Caco-2 (cell line): ENCODE measurements at regions not wholly inside any gene's neighbourhood (a gene's known extent, or its start where the extent isn't known, plus 50 kb on each side); places are given as distances from the start of the nearest gene placed in this dataset.

Source experiments
- BruUV-seq: library from RNA; stranded (reverse); fragments of 400-500 nt; replicated peaks from 2 replicates; lab custom pipeline; 2021; lab: Mats Ljungman, UMichigan
- CTCF ChIA-PET: fragments of 300-600 bp; sonication (Branson Sonifier 250); formaldehyde crosslinking; loops from one replicate; lab custom pipeline; 2022; ENCODE audit warnings: antibody characterized with exemption; lab: Charles Lee
- POLR2A ChIA-PET: fragments of 300-600 bp; sonication (Branson Sonifier 250); formaldehyde crosslinking; loops from one replicate; lab custom pipeline; 2022; ENCODE audit warnings: antibody characterized with exemption; lab: Charles Lee
- DNase-seq, 2 experiments: peaks; one replicate each; pipeline versions ENCODE4 v3.0.0 to v3.0.0-alpha.2; 2020 to 2022
- H3K27me3 ChIP-seq: replicated peaks from 2 replicates; pipeline ENCODE4 v1.6.0; 2011; ENCODE audit warnings: low read length; ENCODE audit not compliant: control insufficient read depth, insufficient read depth
- H3K36me3 ChIP-seq: 2 replicates; pipeline ENCODE4 v1.5.1; 2011; ENCODE audit warnings: low read length; ENCODE audit not compliant: control insufficient read depth, insufficient read depth
- H3K4me1 ChIP-seq: fragments of 250-450 bp; sonication (Bioruptor Pico); 2 replicates; pipeline ENCODE4 v1.5.1; 2020; ENCODE audit warnings: mild to moderate bottlenecking
- H3K4me3 ChIP-seq: 2 replicates; pipeline ENCODE4 v1.5.1; 2011; ENCODE audit warnings: low read depth, mild to moderate bottlenecking, control low read depth, low read length
- H3K9me3 ChIP-seq: fragments of 250-450 bp; sonication (Bioruptor Pico); 2 replicates; pipeline ENCODE4 v1.5.1; 2020; ENCODE audit warnings: mild to moderate bottlenecking, moderate library complexity
- H3K27ac Mint-ChIP-seq: one replicate; pipeline ENCODE4 v1.8.0; 2022; ENCODE audit warnings: mixed read lengths; ENCODE audit not compliant: unreplicated experiment
- H3K27me3 Mint-ChIP-seq: one replicate; pipeline ENCODE4 v1.8.0; 2022; ENCODE audit warnings: mixed read lengths; ENCODE audit not compliant: insufficient read depth, unreplicated experiment
- H3K36me3 Mint-ChIP-seq: one replicate; pipeline ENCODE4 v1.8.0; 2022; ENCODE audit warnings: mild to moderate bottlenecking, mixed read lengths; ENCODE audit not compliant: insufficient read depth, unreplicated experiment
- H3K4me1 Mint-ChIP-seq: one replicate; pipeline ENCODE4 v1.8.0; 2022; ENCODE audit warnings: low read depth, mixed read lengths; ENCODE audit not compliant: unreplicated experiment
- H3K4me3 Mint-ChIP-seq: one replicate; pipeline ENCODE4 v1.8.0; 2022; ENCODE audit warnings: mild to moderate bottlenecking, moderate library complexity, mixed read lengths; ENCODE audit not compliant: unreplicated experiment
- H3K9me3 Mint-ChIP-seq: one replicate; pipeline ENCODE4 v1.8.0; 2022; ENCODE audit warnings: mixed read lengths; ENCODE audit not compliant: unreplicated experiment
- CTCF ChIP-seq, 2 experiments: fragments of 200-600 bp in 1 of 2; IDR thresholded peaks; 1 replicate in 1 of 2; 2 replicates in 1 of 2; pipeline versions ENCODE4 v1.5.1 to v1.8.0; 2011 to 2022; ENCODE audit warnings: antibody characterized with exemption in 1 of 2, control low read depth in 1 of 2, inconsistent platforms in 1 of 2, low read depth in 1 of 2, low read length in 1 of 2, mild to moderate bottlenecking in 1 of 2, moderate library complexity in 1 of 2; ENCODE audit not compliant: insufficient read depth in 1 of 2, severe bottlenecking in 1 of 2, unreplicated experiment in 1 of 2
- intact Hi-C: fragments of 100-400 bp; cut with micrococcal nuclease; formaldehyde crosslinking; loops from one replicate; pipeline ENCODE4 v1.10.0; 2022; ENCODE audit not compliant: unreplicated experiment

GRCh38 chr14:71585361-71585760, 346.9 kb upstream of the RGS6 start:
- DNase-seq = no peak
- ChIA-PET POLR2A (no interaction called here), CTCF (no interaction called here)
- Histone ChIP-seq H3K4me1 (no peaks in the 10 kb centered on the region; the same call in 1 of the 2 replicates), H3K4me3 (no peak overlapping the region), H3K27me3 (no peaks in the 10 kb centered on the region), H3K9me3 (no peaks in the 10 kb centered on the region), H3K36me3 (peaks cover 1% of the 10 kb centered on the region; the same call in 1 of the 2 replicates)
- TF ChIP-seq CTCF (IDR thresholded peaks at IDR 0.05; ENCODE audit: insufficient read depth in 1 of 2, low read depth in 1 of 2, low read length in 1 of 2, severe bottlenecking in 1 of 2, unreplicated experiment in 1 of 2) = no peak
- intact Hi-C loops = no loop called here
- H3K27ac Mint-ChIP-seq = no peak overlapping the region
- no peak overlapping the region for H3K4me3 Mint-ChIP-seq
- no peaks in the 10 kb centered on the region for H3K27me3 Mint-ChIP-seq
- H3K4me1 Mint-ChIP-seq = peaks cover 12% of the 10 kb centered on the region
- H3K36me3 Mint-ChIP-seq = peaks cover 26% of the 10 kb centered on the region
- BruUV-seq = no TSS peak
- H3K9me3 Mint-ChIP-seq = no peaks in the 10 kb centered on the region

DNA sequence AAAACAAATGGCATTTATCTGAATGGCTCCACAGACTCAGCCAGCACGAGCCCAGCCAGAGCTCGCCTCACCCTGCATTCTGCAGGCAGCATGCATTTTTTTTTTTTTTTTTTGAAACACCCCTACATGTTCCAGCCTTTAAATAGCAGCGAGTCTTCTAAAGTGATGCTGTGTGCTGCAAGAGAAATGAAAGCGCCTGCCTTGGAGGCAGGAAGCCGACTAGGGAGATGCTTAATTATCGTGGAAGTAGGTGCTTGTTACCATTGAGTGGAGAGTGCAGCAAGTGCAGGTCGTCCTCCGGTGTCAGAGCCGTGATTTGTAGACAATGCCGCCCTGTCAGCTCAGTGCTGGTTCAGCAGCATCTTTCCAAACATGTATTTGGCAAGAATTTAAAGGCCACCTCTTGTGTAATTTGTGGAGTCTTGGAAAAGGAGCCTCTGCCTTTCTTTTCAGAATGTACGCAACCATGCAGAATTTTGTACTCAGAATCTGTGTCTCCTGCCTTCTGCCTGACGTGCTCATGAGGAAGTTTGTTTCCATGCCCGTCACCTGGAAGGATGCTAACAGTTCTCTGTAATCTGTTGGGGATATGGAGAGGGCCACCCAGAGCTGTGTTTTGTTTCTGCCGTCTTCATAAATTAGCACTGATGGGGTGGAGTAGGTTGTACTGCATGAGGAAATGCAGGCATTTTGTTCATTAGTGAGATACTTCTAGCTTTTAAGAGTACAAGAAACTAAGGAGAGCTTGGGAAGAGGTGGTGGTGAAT, 345.9 kb upstream of the RGS6 start:
- Histone ChIP-seq H3K4me3 (no peak overlapping the region), H3K9me3 (no peaks in the 10 kb centered on the region), H3K27me3 (no peaks in the 10 kb centered on the region), H3K36me3 (peaks cover 1% of the 10 kb centered on the region; the same call in 1 of the 2 replicates), H3K4me1 (no peaks in the 10 kb centered on the region; the same call in 1 of the 2 replicates)
- Mint-ChIP-seq H3K27me3 (no peaks in the 10 kb centered on the region), H3K4me1 (peaks cover 12% of the 10 kb centered on the region), H3K36me3 (peaks cover 26% of the 10 kb centered on the region), H3K9me3 (no peaks in the 10 kb centered on the region), H3K27ac (no peak overlapping the region), H3K4me3 (no peak overlapping the region)
- CTCF ChIA-PET = no interaction called here
- TF ChIP-seq CTCF (IDR thresholded peaks at IDR 0.05; ENCODE audit: insufficient read depth in 1 of 2, low read depth in 1 of 2, low read length in 1 of 2, severe bottlenecking in 1 of 2, unreplicated experiment in 1 of 2) = no peak
- POLR2A ChIA-PET = no interaction called here
- intact Hi-C loops = no loop called here
- DNase-seq = no peak
- BruUV-seq = no TSS peak

- H3K4me3 ChIP-seq = no peak overlapping the region
- DNase-seq = no peak
- ChIA-PET CTCF (no interaction called here), POLR2A (no interaction called here)
- TF ChIP-seq CTCF (IDR thresholded peaks at IDR 0.05; ENCODE audit: insufficient read depth in 1 of 2, low read depth in 1 of 2, low read length in 1 of 2, severe bottlenecking in 1 of 2, unreplicated experiment in 1 of 2) = no peak
- no peaks in the 10 kb centered on the region for H3K27me3 ChIP-seq
- no peak overlapping the region for H3K27ac Mint-ChIP-seq
- peaks cover 8% of the 10 kb centered on the region for H3K4me1 ChIP-seq
- no peak overlapping the region for H3K4me3 Mint-ChIP-seq
- H3K36me3 Mint-ChIP-seq = peaks cover 26% of the 10 kb centered on the region
- no peaks in the 10 kb centered on the region for H3K4me1 Mint-ChIP-seq
- intact Hi-C loops = no loop called here
- H3K9me3 ChIP-seq = no peaks in the 10 kb centered on the region
- H3K9me3 Mint-ChIP-seq = no peaks in the 10 kb centered on the region
- peaks cover 1% of the 10 kb centered on the region for H3K36me3 ChIP-seq
- no TSS peak for BruUV-seq
- H3K27me3 Mint-ChIP-seq = no peaks in the 10 kb centered on the region
Observed at GRCh38 chr14:71588028-71588427, 344.2 kb upstream of the RGS6 start.
